ENCODE measurements at regions not wholly inside any gene's neighbourhood (a gene's known extent, or its start where the extent isn't known, plus 50 kb on each side); places are given as distances from the start of the nearest gene placed in this dataset.

GRCh38 chr3:74273091-74273490, 341.4 kb downstream of the CNTN3 start:
- TF ChIP-seq CTCF (conservative IDR thresholded peaks at IDR 0.05): no peak
- TF ChIP-seq ZFX (IDR thresholded peaks at IDR 0.05): no peak

All from C4-2B (cell line).